OCI-LY1 (cell line): ENCODE measurements at regions not wholly inside any gene's neighbourhood (a gene's known extent, or its start where the extent isn't known, plus 50 kb on each side); places are given as distances from the start of the nearest gene placed in this dataset.

Source experiments
- CTCF ChIP-seq: fragments of 200-600 bp; sonication (generic), shearing (Covaris generic); IDR thresholded peaks from 2 replicates; pipeline ENCODE4 v1.5.1; 2017; ENCODE audit warnings: mild to moderate bottlenecking, antibody characterized with exemption, low read length, moderate library complexity, mixed read lengths
- EZH2 ChIP-seq: fragments of 200-600 bp; sonication (generic), shearing (Covaris generic); IDR thresholded peaks from 2 replicates; pipeline ENCODE4 v1.8.0; 2017; ENCODE audit warnings: borderline replicate concordance, mixed run types, mild to moderate bottlenecking, antibody characterized with exemption, low read length, moderate library complexity, mixed read lengths

DNA sequence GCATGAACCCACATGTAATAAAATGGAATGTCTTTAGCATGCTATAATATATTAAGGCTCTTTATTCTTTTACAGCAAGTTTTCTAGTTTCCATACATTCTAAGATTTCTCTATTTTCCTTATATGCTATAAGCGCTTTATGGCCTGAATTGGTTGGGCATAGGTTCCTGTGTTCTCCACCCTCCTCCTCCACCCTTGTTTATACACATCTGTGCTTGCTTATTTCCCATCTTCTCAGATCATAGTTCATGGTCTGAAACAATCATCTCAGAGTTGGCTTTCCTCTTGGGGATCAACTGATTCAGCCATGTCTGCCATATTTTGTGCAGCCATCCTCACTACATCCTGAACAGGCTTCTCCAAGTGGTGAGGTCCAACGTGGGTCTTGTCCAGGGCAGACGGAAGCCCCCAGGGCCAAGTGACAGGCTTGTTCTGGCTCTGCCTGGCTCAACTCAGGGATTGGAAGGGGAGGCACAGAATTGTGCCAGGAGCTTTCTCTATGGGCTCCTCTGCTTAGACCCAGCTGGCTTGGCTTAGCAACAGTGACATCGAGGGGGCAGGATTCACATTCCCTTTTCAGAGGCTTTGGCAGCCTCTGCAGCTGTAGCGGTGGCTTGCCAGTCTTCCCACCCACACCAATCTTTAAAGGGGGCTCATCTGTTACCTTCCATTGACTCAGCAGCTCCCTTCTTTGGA, 327.3 kb downstream of the PTEN start:
- no peak for TF ChIP-seq CTCF
- TF ChIP-seq EZH2 = no peak
